SHP77 treated with DMSO at 0.1 percent for 48 hours (cell line): ENCODE measurements at regions not wholly inside any gene's neighbourhood (a gene's known extent, or its start where the extent isn't known, plus 50 kb on each side); places are given as distances from the start of the nearest gene placed in this dataset.
"Not testable (repeated sequence)": the region's sequence is repeated elsewhere in the genome, so short reads cannot be mapped to it uniquely, and the experiment has no call there.

Experiments used
- DNase-seq: peaks from one replicate; lab custom pipeline; 2025; lab: John Stamatoyannopoulos, UW

- no peak for DNase-seq
Measured at GRCh38 chr13:52931131-52931530, 82.7 kb upstream of the PCDH8 start.

- no peak for DNase-seq
Measured at GRCh38 chr13:52929846-52930245, 81.4 kb upstream of the PCDH8 start.

GRCh38 chr13:52926971-52927370 lies 78.5 kb upstream of the PCDH8 start:
- no peak for DNase-seq

GRCh38 chr13:52925775-52926285 lies 77.4 kb upstream of the PCDH8 start:
- DNase-seq: peak; percentile 86

- DNase-seq: peak; percentile 39
Measured at GRCh38 chr13:52925251-52925650, 76.8 kb upstream of the PCDH8 start.

GRCh38 chr13:52924289-52925148 lies 76.1 kb upstream of the PCDH8 start:
- DNase-seq: no peak

GRCh38 chr13:52922961-52923360 lies 74.5 kb upstream of the PCDH8 start:
- DNase-seq: no peak

GRCh38 chr13:52921194-52921593 lies 72.8 kb upstream of the PCDH8 start:
- no peak for DNase-seq

GRCh38 chr13:52916486-52916990 lies 68.1 kb upstream of the PCDH8 start:
- DNase-seq: no peak

GRCh38 chr13:52911340-52911739 lies 62.9 kb upstream of the PCDH8 start:
- DNase-seq: no peak

GRCh38 chr13:52910318-52910717 lies 61.9 kb upstream of the PCDH8 start:
- not testable (repeated sequence) for DNase-seq

- no peak for DNase-seq
Measured at GRCh38 chr13:52906122-52906903, 57.9 kb upstream of the PCDH8 start.

- DNase-seq: no peak
Measured at GRCh38 chr13:52905701-52906100, 57.3 kb upstream of the PCDH8 start.

GRCh38 chr13:52903320-52903719 lies 54.9 kb upstream of the PCDH8 start:
- no peak for DNase-seq

- peak; percentile 89 for DNase-seq
Measured at GRCh38 chr13:52899206-52899605, 50.8 kb upstream of the PCDH8 start.
